ENCODE measurements at regions not wholly inside any gene's neighbourhood (a gene's known extent, or its start where the extent isn't known, plus 50 kb on each side); places are given as distances from the start of the nearest gene placed in this dataset.

DNA sequence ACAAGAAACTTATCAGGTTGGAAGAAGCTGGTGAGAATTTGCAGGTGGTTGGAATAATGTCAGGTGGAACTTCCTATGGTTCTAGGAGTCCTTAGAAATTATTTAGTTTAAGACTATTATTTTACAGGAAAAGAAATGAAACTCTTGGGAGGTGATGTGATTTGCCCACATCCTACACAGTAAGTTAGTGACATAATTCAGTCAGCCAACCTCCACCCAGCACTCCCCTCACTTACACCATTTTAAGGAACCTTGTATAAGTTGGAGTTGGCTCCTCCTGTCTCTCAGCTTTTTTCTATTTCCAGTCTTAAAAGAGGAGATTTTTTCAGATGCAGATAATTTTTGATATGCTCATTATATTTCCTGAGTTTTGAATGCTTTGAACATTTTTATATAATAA lies 86.4 kb downstream of the SKA1 start:
- DNase-seq: no peak
- no peaks in the 10 kb centered on the region for H3K9me3 ChIP-seq (ENCODE audit: control insufficient read depth, insufficient read depth, low read length)
- H2AFZ ChIP-seq (replicated peaks; ENCODE audit: low read length, poor library complexity): no peak overlapping the region
- H3K27ac ChIP-seq (ENCODE audit: insufficient read depth, low read length): no peak overlapping the region
- no TSS peak for BruUV-seq (replicated peaks)
- dilution Hi-C loops (cut with HindIII; ENCODE audit: low sequenced_read_pairs, unreplicated experiment) (no loop called here), intact Hi-C loops (cut with micrococcal nuclease) (no loop called here), in situ Hi-C loops (cut with MboI; ENCODE audit: low sequenced_read_pairs) (no loop called here)
- ChIA-PET CTCF (no interaction called here), POLR2A (ENCODE audit: unreplicated experiment) (no interaction called here)
- H4K8ac ChIP-seq (ENCODE audit: low read depth in 2 of 2, low read length in 2 of 2): no peak overlapping the region
- no peak overlapping the region for H2BK5ac ChIP-seq (ENCODE audit: low read depth, low read length, poor library complexity, severe bottlenecking)
- H3K4me3 ChIP-seq (ENCODE audit: insufficient read depth, low read depth, low read length): no peak overlapping the region
- no peaks in the 10 kb centered on the region for H3K4me1 ChIP-seq (ENCODE audit: control insufficient read depth, insufficient read depth, low read length)
- H3K4ac ChIP-seq (ENCODE audit: low read depth, low read length): no peak overlapping the region
- no peak overlapping the region for H4K91ac ChIP-seq (ENCODE audit: insufficient read depth, low read depth, low read length)
- H3K14ac ChIP-seq (replicated peaks; ENCODE audit: low read depth, low read length): no peak overlapping the region
- no peak overlapping the region for H3K56ac ChIP-seq (ENCODE audit: extremely low read depth, insufficient read depth, low read length)
- no peak overlapping the region for H2BK15ac ChIP-seq (ENCODE audit: low read depth, low read length)
- no peak overlapping the region for H3K18ac ChIP-seq (ENCODE audit: low read depth, low read length)
- no peak overlapping the region for H3K4me2 ChIP-seq (ENCODE audit: low read depth, low read length)
- no peaks in the 10 kb centered on the region for H4K20me1 ChIP-seq (ENCODE audit: insufficient read depth, low read length)
- no peaks in the 10 kb centered on the region for H3K79me1 ChIP-seq (ENCODE audit: low read depth in 1 of 2, low read length in 2 of 2)
- H2BK20ac ChIP-seq (ENCODE audit: low read depth, low read length): no peak overlapping the region
- no peak overlapping the region for H3K9ac ChIP-seq (ENCODE audit: low read depth, low read length)
- H3K23ac ChIP-seq (ENCODE audit: low read depth, low read length): no peak overlapping the region
- no peak overlapping the region for H2AK9ac ChIP-seq (replicated peaks; ENCODE audit: low read depth, low read length, poor library complexity)
- H3K9me1 ChIP-seq (ENCODE audit: insufficient read depth, low read length): no peaks in the 10 kb centered on the region
- H2BK120ac ChIP-seq (ENCODE audit: low read depth, low read length): no peak overlapping the region
- TF ChIP-seq CHD1 (IDR thresholded peaks at IDR 0.05; ENCODE audit: low read depth, low read length) (no peak), RFX5 (IDR thresholded peaks at IDR 0.05; ENCODE audit: low read depth, low read length) (no peak), FOS (IDR thresholded peaks at IDR 0.05; ENCODE audit: low read depth, low read length) (no peak), RCOR1 (IDR thresholded peaks at IDR 0.05; ENCODE audit: insufficient replicate concordance, low read length) (no peak), BHLHE40 (IDR thresholded peaks at IDR 0.05; ENCODE audit: low read depth, low read length) (no peak), SMC3 (IDR thresholded peaks at IDR 0.05; ENCODE audit: low read depth, low read length) (no peak), RAD21 (IDR thresholded peaks at IDR 0.05; ENCODE audit: low read length) (no peak), MAZ (IDR thresholded peaks at IDR 0.05; ENCODE audit: borderline replicate concordance, low read depth, low read length) (no peak), MXI1 (IDR thresholded peaks at IDR 0.05; ENCODE audit: borderline replicate concordance, low read depth, low read length) (no peak), NFE2L2 (IDR thresholded peaks at IDR 0.05; ENCODE audit: low read depth, low read length) (no peak), POLR2A (IDR thresholded peaks at IDR 0.05; ENCODE audit: low read depth, low read length) (no peak), CEBPB (IDR thresholded peaks at IDR 0.05; ENCODE audit: low read depth, low read length) (no peak), MAFK (IDR thresholded peaks at IDR 0.05; ENCODE audit: low read depth, low read length) (no peak)
- TF ChIP-seq, protein P1, sequence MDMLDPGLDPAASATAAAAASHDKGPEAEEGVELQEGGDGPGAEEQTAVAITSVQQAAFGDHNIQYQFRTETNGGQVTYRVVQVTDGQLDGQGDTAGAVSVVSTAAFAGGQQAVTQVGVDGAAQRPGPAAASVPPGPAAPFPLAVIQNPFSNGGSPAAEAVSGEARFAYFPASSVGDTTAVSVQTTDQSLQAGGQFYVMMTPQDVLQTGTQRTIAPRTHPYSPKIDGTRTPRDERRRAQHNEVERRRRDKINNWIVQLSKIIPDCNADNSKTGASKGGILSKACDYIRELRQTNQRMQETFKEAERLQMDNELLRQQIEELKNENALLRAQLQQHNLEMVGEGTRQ (IDR thresholded peaks at IDR 0.05; ENCODE audit: low read depth, low read length): no peak
- TF ChIP-seq, protein P2, sequence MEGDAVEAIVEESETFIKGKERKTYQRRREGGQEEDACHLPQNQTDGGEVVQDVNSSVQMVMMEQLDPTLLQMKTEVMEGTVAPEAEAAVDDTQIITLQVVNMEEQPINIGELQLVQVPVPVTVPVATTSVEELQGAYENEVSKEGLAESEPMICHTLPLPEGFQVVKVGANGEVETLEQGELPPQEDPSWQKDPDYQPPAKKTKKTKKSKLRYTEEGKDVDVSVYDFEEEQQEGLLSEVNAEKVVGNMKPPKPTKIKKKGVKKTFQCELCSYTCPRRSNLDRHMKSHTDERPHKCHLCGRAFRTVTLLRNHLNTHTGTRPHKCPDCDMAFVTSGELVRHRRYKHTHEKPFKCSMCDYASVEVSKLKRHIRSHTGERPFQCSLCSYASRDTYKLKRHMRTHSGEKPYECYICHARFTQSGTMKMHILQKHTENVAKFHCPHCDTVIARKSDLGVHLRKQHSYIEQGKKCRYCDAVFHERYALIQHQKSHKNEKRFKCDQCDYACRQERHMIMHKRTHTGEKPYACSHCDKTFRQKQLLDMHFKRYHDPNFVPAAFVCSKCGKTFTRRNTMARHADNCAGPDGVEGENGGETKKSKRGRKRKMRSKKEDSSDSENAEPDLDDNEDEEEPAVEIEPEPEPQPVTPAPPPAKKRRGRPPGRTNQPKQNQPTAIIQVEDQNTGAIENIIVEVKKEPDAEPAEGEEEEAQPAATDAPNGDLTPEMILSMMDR (conservative IDR thresholded peaks at IDR 0.05; ENCODE audit: low read depth, low read length): no peak
- H3K27me3 ChIP-seq (ENCODE audit: control insufficient read depth, insufficient read depth, low read length): no peaks in the 10 kb centered on the region
- ATAC-seq (ENCODE audit: low read depth): no peak
- H4K5ac ChIP-seq (ENCODE audit: low read depth, low read length): no peak overlapping the region
- H2AK5ac ChIP-seq (ENCODE audit: low read depth, low read length): no peak overlapping the region
- H3K36me3 ChIP-seq (ENCODE audit: control insufficient read depth, insufficient read depth, low read length): no peaks in the 10 kb centered on the region

All from IMR-90 (cell line).